HFFc6 (cell line): ENCODE measurements at regions not wholly inside any gene's neighbourhood (a gene's known extent, or its start where the extent isn't known, plus 50 kb on each side); places are given as distances from the start of the nearest gene placed in this dataset.
A peak's percentile ranks its signal among the peaks of the same experiment; 100 is the strongest.

ENCODE experiments used
- DNase-seq: peaks from one replicate; pipeline ENCODE4 v3.0.0-alpha.2; 2018
- H3K27ac Mint-ChIP-seq: 2 replicates; pipeline ENCODE4 v1.8.0; 2020; ENCODE audit warnings: mild to moderate bottlenecking, mixed read lengths
- H3K27me3 Mint-ChIP-seq: 2 replicates; pipeline ENCODE4 v1.8.0; 2021; ENCODE audit warnings: mild to moderate bottlenecking, moderate library complexity, mixed read lengths; ENCODE audit not compliant: insufficient read depth
- H3K36me3 Mint-ChIP-seq: 2 replicates; pipeline ENCODE4 v1.8.0; 2021; ENCODE audit warnings: low read depth, mixed read lengths
- H3K4me1 Mint-ChIP-seq: 2 replicates; pipeline ENCODE4 v1.8.0; 2020; ENCODE audit warnings: low read depth, mixed read lengths
- H3K4me3 Mint-ChIP-seq: 2 replicates; pipeline ENCODE4 v1.8.0; 2020; ENCODE audit warnings: mild to moderate bottlenecking, moderate library complexity, mixed read lengths
- H3K9me3 Mint-ChIP-seq: 2 replicates; pipeline ENCODE4 v1.8.0; 2020; ENCODE audit warnings: mild to moderate bottlenecking, mixed read lengths
- CTCF ChIP-seq: fragments of 200-600 bp; sonication (generic); IDR thresholded peaks from 2 replicates; pipeline ENCODE4 v1.5.0; 2021; ENCODE audit warnings: antibody characterized with exemption, mild to moderate bottlenecking

- no peak overlapping the region for H3K4me3 Mint-ChIP-seq
- H3K9me3 Mint-ChIP-seq: no peaks in the 10 kb centered on the region
- peaks cover 5% of the 10 kb centered on the region; the same call in 1 of the 2 replicates for H3K4me1 Mint-ChIP-seq
- H3K27ac Mint-ChIP-seq: no peak overlapping the region
- no peaks in the 10 kb centered on the region for H3K36me3 Mint-ChIP-seq
- no peak for TF ChIP-seq CTCF
- DNase-seq: no peak
- peaks cover 9% of the 10 kb centered on the region; the same call in 1 of the 2 replicates for H3K27me3 Mint-ChIP-seq
Observed at GRCh38 chr20:51886341-51886740, 84.0 kb upstream of the SALL4 start.

GRCh38 chr20:51884561-51884960 is 82.2 kb upstream of the SALL4 start:
- peaks cover 5% of the 10 kb centered on the region; the same call in 1 of the 2 replicates for H3K4me1 Mint-ChIP-seq
- H3K4me3 Mint-ChIP-seq: no peak overlapping the region
- no peak overlapping the region for H3K27ac Mint-ChIP-seq
- TF ChIP-seq CTCF: no peak
- peak; percentile 9 for DNase-seq
- H3K27me3 Mint-ChIP-seq: peaks cover 9% of the 10 kb centered on the region
- H3K9me3 Mint-ChIP-seq: no peaks in the 10 kb centered on the region
- no peaks in the 10 kb centered on the region for H3K36me3 Mint-ChIP-seq

- no peak overlapping the region for H3K27ac Mint-ChIP-seq
- TF ChIP-seq CTCF: no peak
- peaks cover 5% of the 10 kb centered on the region; the same call in 1 of the 2 replicates for H3K4me1 Mint-ChIP-seq
- H3K36me3 Mint-ChIP-seq: no peaks in the 10 kb centered on the region
- H3K27me3 Mint-ChIP-seq: no peaks in the 10 kb centered on the region; the same call in none of the 2 replicates
- H3K4me3 Mint-ChIP-seq: no peak overlapping the region
- DNase-seq: no peak
- no peaks in the 10 kb centered on the region for H3K9me3 Mint-ChIP-seq
Observed at GRCh38 chr20:51880188-51880587, 77.9 kb upstream of the SALL4 start.

GRCh38 chr20:51876313-51876940 is 74.1 kb upstream of the SALL4 start:
- no peaks in the 10 kb centered on the region for H3K36me3 Mint-ChIP-seq
- no peaks in the 10 kb centered on the region; the same call in 1 of the 2 replicates for H3K4me1 Mint-ChIP-seq
- no peak for TF ChIP-seq CTCF
- no peaks in the 10 kb centered on the region for H3K9me3 Mint-ChIP-seq
- no peak overlapping the region for H3K27ac Mint-ChIP-seq
- DNase-seq: no peak
- H3K27me3 Mint-ChIP-seq: peaks cover 16% of the 10 kb centered on the region
- H3K4me3 Mint-ChIP-seq: no peak overlapping the region

- Mint-ChIP-seq H3K36me3 (no peaks in the 10 kb centered on the region), H3K27me3 (peaks cover 19% of the 10 kb centered on the region), H3K4me1 (no peaks in the 10 kb centered on the region; the same call in 1 of the 2 replicates), H3K4me3 (no peak overlapping the region), H3K27ac (no peak overlapping the region), H3K9me3 (no peaks in the 10 kb centered on the region)
- no peak for DNase-seq
- no peak for TF ChIP-seq CTCF
Observed at GRCh38 chr20:51873652-51874051, 71.3 kb upstream of the SALL4 start.
